HL-60 (cell line): ENCODE measurements at regions not wholly inside any gene's neighbourhood (a gene's known extent, or its start where the extent isn't known, plus 50 kb on each side); places are given as distances from the start of the nearest gene placed in this dataset.
"Not testable (repeated sequence)": the region's sequence is repeated elsewhere in the genome, so short reads cannot be mapped to it uniquely, and the experiment has no call there.

Source experiments
- CTCF ChIP-seq: IDR thresholded peaks from one replicate; pipeline ENCODE4 v1.5.1; 2011; ENCODE audit warnings: low read length, control low read depth, inconsistent platforms; ENCODE audit not compliant: insufficient read depth
- POLR2AphosphoS5 ChIP-seq: IDR thresholded peaks from 2 replicates; pipeline ENCODE4 v1.6.1; 2012; ENCODE audit warnings: low read depth
- REST ChIP-seq: IDR thresholded peaks from 2 replicates; pipeline ENCODE4 v1.6.1; 2012; ENCODE audit warnings: low read depth; ENCODE audit not compliant: insufficient replicate concordance
- SPI1 ChIP-seq: IDR thresholded peaks from 2 replicates; pipeline ENCODE4 v1.6.1; 2012; ENCODE audit warnings: low read depth, mild to moderate bottlenecking, borderline replicate concordance

GRCh38 chr1:149728598-149728997 lies 53.9 kb upstream of the FCGR1A start:
- not testable (repeated sequence) for TF ChIP-seq CTCF, REST, POLR2AphosphoS5, SPI1
